Parathyroid adenoma (tissue), 2 donors: ENCODE measurements at regions not wholly inside any gene's neighbourhood (a gene's known extent, or its start where the extent isn't known, plus 50 kb on each side); places are given as distances from the start of the nearest gene placed in this dataset.

Experiments used
- H2AFZ ChIP-seq: fragments of 300-600 bp; sonication (generic); one replicate; pipeline ENCODE4 v1.7.0; 2017; ENCODE audit warnings: antibody characterized with exemption, mild to moderate bottlenecking
- H3K27ac ChIP-seq: fragments of 300-600 bp; sonication (generic); one replicate; pipeline ENCODE4 v1.7.0; 2017
- H3K27me3 ChIP-seq: fragments of 300-600 bp; sonication (generic); one replicate; pipeline ENCODE4 v1.7.0; 2017; ENCODE audit warnings: low read length; ENCODE audit not compliant: control insufficient read depth, insufficient read depth
- H3K36me3 ChIP-seq: fragments of 300-600 bp; sonication (generic); one replicate; pipeline ENCODE4 v1.7.0; 2017; ENCODE audit warnings: low read length; ENCODE audit not compliant: control insufficient read depth, insufficient read depth
- H3K4me1 ChIP-seq: fragments of 300-600 bp; sonication (generic); one replicate; pipeline ENCODE4 v1.7.0; 2017; ENCODE audit warnings: control low read depth
- H3K4me2 ChIP-seq: fragments of 300-600 bp; sonication (generic); one replicate; pipeline ENCODE4 v1.7.0; 2017; ENCODE audit warnings: low read length
- H3K4me3 ChIP-seq: fragments of 300-600 bp; sonication (generic); one replicate; pipeline ENCODE4 v1.7.0; 2017; ENCODE audit warnings: low read depth, low read length
- H3K79me2 ChIP-seq: fragments of 300-600 bp; sonication (generic); one replicate; pipeline ENCODE4 v1.7.0; 2017; ENCODE audit warnings: control low read depth
- H3K9ac ChIP-seq: fragments of 300-600 bp; sonication (generic); one replicate; pipeline ENCODE4 v1.7.0; 2017; ENCODE audit warnings: mild to moderate bottlenecking
- H3K9me3 ChIP-seq: fragments of 300-600 bp; sonication (generic); one replicate; pipeline ENCODE4 v1.7.0; 2017; ENCODE audit warnings: low read length; ENCODE audit not compliant: control insufficient read depth
- CTCF ChIP-seq: fragments of 300-600 bp; sonication (generic); IDR thresholded peaks from one replicate; pipeline ENCODE4 v1.7.0; 2017; ENCODE audit warnings: antibody characterized with exemption, mild to moderate bottlenecking
- donor health status: primary hyperparathyroidism.

DNA sequence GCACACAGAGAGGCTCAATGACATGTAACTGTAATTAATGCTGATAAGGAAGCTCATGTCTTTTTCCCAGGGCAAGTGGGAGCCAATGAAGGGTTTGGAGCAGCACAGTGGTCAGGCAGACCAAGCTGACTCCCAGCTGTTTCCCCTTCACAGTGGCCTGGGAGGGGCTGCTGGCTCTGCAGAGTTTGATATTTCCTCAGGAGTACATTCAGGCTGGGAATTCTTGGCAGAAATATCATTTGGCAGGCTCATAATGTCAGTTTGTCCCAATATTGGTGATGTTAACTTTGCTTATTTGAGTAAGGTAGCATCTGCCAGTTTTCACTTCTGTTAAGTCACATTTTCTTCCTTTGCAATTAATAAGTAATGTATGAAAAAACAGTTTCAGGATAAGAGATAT, 247.0 kb downstream of the EMP1 start:
- Histone ChIP-seq H3K9me3 (no peaks in the 10 kb centered on the region), H3K36me3 (no peaks in the 10 kb centered on the region), H3K4me1 (no peaks in the 10 kb centered on the region), H3K27ac (no peak overlapping the region), H3K27me3 (no peaks in the 10 kb centered on the region), H3K79me2 (no peaks in the 10 kb centered on the region), H3K4me3 (no peak overlapping the region), H3K4me2 (no peak overlapping the region), H3K9ac (no peak overlapping the region), H2AFZ (no peak overlapping the region)
- no peak for TF ChIP-seq CTCF

DNA sequence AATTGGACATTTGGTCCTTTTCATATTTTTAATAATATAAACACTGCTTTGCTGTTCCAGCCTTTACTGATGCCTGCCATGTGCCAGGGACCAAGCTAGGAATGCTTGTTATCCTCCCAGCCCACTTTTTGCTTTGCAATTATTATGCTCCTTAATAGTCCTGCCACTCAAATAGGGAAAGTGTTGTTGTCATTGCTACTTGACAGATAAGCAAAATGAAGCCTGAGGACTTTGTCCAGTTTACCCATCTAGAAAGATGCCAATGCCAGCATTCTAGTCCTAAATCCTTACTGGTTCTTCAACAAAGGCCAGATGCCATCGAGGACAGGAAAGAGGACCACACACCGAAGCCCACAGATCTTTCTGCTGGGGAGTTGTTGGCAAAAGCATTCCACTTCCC, 246.5 kb downstream of the EMP1 start:
- Histone ChIP-seq H3K4me3 (no peak overlapping the region), H3K36me3 (no peaks in the 10 kb centered on the region), H3K27ac (no peak overlapping the region), H3K4me2 (no peak overlapping the region), H3K4me1 (no peaks in the 10 kb centered on the region), H3K79me2 (no peaks in the 10 kb centered on the region), H3K9ac (no peak overlapping the region), H2AFZ (no peak overlapping the region), H3K27me3 (no peaks in the 10 kb centered on the region), H3K9me3 (no peaks in the 10 kb centered on the region)
- no peak for TF ChIP-seq CTCF

DNA sequence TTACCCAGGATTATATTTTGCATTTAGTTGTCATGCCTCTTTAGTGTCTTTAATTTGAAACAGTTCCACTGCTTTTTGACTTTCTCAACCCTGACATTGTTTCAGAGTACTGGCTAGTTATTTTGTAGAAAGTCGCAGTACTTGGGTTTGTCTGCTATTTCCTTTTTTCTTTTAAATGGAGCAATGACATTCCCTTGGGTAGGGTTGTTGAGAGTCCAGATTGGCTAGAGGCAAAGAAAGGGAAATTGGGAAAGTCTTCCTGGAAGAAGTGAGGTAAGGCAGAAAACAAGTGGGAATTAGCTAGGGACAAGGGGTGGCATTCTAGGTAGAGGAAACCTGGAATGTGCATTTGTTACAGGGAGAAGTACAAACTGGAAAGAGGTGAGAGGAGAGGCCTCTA, 245.9 kb downstream of the EMP1 start:
- no peak overlapping the region for H3K9ac ChIP-seq
- no peaks in the 10 kb centered on the region for H3K4me1 ChIP-seq
- no peaks in the 10 kb centered on the region for H3K27me3 ChIP-seq
- H3K27ac ChIP-seq, result no peak overlapping the region
- H3K36me3 ChIP-seq, result no peaks in the 10 kb centered on the region
- no peak overlapping the region for H2AFZ ChIP-seq
- no peak overlapping the region for H3K4me2 ChIP-seq
- H3K79me2 ChIP-seq, result no peaks in the 10 kb centered on the region
- TF ChIP-seq CTCF, result no peak
- H3K9me3 ChIP-seq, result no peaks in the 10 kb centered on the region
- H3K4me3 ChIP-seq, result no peak overlapping the region

DNA sequence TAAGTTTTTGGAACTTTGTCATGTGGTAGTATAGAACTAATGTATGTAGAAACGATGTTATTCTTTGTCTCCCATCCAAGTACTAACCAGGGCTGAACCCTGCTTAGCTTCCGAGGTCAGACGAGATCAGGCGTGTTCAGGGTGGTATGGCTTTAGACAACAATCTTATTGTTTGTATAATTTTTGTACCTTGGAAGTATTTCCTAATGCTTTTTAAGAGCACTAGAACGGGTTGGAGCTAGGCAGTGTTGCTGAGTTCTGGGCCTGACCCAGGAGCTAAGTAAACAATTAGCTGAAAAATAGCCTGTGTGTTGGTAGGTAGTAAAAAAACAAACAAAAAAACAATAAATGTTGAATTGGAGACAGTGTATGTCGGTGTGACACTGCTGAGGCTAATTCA, 244.3 kb downstream of the EMP1 start:
- Histone ChIP-seq H3K9me3 (no peaks in the 10 kb centered on the region), H3K36me3 (no peaks in the 10 kb centered on the region), H3K27me3 (no peaks in the 10 kb centered on the region), H3K4me1 (no peaks in the 10 kb centered on the region), H3K79me2 (no peaks in the 10 kb centered on the region), H3K4me2 (no peak overlapping the region), H2AFZ (no peak overlapping the region), H3K9ac (no peak overlapping the region), H3K27ac (no peak overlapping the region), H3K4me3 (no peak overlapping the region)
- no peak for TF ChIP-seq CTCF

GRCh38 chr12:13437541-13437940, 241.0 kb downstream of the EMP1 start:
- H3K9me3 ChIP-seq, result no peaks in the 10 kb centered on the region
- H3K79me2 ChIP-seq, result no peaks in the 10 kb centered on the region
- no peak overlapping the region for H3K9ac ChIP-seq
- H3K4me2 ChIP-seq, result no peak overlapping the region
- H3K4me3 ChIP-seq, result no peak overlapping the region
- no peak for TF ChIP-seq CTCF
- H3K27ac ChIP-seq, result no peak overlapping the region
- H3K36me3 ChIP-seq, result no peaks in the 10 kb centered on the region
- H3K27me3 ChIP-seq, result no peaks in the 10 kb centered on the region
- H2AFZ ChIP-seq, result no peak overlapping the region
- no peaks in the 10 kb centered on the region for H3K4me1 ChIP-seq
